GM12892 (cell line): ENCODE measurements at regions not wholly inside any gene's neighbourhood (a gene's known extent, or its start where the extent isn't known, plus 50 kb on each side); places are given as distances from the start of the nearest gene placed in this dataset.

Experiments used
- DNase-seq: peaks from one replicate; pipeline ENCODE4 v3.0.0; 2011; ENCODE audit not compliant: insufficient read length
- FAIRE-seq: peaks from 2 replicates; lab custom pipeline; 2011; peaks lifted over from hg19 to GRCh38; lab: Jason Lieb, UNC
- POLR2A ChIP-seq: IDR thresholded peaks from 2 replicates; pipeline ENCODE4 v1.6.1; 2011; ENCODE audit warnings: low read depth, low read length, control low read depth
- POLR2AphosphoS5 ChIP-seq: IDR thresholded peaks from 2 replicates; pipeline ENCODE4 v1.6.1; 2011; ENCODE audit warnings: low read depth, low read length, control low read depth
- TAF1 ChIP-seq: IDR thresholded peaks from 2 replicates; pipeline ENCODE4 v1.6.1; 2011; ENCODE audit warnings: low read depth, mild to moderate bottlenecking, control low read depth, low read length, borderline replicate concordance

DNA sequence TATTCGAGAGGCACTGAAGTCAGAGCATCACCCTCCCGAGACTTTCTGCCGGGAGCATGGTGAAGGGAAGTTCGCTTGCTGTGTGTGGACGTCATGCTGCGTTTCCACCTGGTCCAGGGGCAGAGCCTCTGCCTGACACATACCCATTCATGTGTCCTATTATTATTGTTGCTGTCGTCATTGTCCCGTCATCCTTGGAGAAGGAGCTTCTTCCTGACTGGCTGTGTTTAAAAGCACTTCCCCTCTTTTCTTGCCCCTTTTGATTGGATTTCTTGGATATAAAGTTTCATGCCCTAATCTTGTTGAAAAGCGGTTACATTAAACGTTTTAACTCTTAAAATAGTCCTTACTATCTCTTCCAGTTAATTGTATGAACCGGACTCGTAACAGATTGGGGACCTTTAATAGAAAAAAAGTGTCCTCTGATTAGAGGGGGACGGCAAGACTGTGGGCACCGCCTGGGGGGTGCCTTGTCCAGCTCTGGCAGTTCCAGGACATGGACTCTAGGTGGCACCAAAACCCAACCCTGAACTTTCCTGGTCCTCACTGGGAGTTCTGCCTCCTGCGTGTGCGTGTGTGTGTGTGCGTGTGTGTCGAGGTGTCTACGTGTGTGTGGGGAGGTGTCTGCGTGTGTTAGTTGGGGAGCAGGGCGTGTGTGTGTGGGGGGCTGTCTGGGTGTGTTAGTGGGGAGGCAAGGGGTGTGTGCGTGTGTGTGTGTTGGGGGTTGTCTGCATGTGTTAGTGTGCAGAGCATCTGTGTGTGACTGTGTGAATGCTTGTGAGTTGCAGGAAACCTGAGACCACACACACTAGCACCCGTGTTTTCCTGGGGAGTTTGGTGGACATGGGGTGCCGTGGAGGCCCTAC lies 133.3 kb upstream of the CIBAR2 start:
- no peak for TF ChIP-seq POLR2AphosphoS5
- TF ChIP-seq POLR2A = no peak
- TF ChIP-seq TAF1 = no peak
- FAIRE-seq (peak; percentile 89), DNase-seq (no peak)

DNA sequence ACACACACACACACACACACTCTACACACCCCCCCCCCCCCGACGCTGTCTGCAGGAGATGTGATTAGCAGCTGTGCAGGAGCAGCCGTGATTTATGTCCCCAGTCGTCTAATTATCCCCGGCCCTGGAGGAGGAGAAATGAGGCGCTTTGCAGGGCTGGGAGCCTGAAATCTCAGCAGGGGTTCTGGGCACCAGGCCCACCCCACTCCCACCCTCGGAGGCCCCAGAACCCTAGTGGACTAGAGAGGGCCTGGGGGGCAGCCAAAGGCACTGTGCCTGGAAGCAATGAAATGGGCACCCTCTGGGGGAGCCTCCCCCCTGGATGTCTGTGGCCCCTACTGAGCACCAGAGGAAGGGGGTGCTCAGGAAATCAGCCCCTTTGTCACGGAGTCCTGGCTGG lies 134.2 kb upstream of the CIBAR2 start:
- TF ChIP-seq POLR2AphosphoS5 (no peak), TAF1 (no peak), POLR2A (no peak)
- FAIRE-seq (no peak), DNase-seq (no peak)

DNA sequence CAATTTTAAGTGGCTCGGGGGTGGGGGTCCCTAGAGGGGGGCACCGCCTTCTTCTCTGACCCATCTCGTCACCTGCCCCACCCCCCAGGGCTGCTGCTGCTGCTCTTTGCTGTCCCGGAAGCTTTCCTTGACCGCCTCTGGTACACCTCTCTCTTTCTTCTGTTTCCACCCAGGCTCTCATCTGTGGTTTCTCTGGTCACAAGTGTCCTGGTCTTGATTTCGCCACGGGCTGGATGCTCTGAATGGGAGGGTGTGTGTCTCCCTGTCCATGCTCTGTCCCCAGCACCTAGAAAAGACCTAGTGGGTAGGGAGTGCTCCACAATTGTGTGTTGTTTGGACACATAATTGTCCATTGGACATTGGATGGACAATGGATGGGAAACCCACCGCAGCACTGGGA lies 134.7 kb upstream of the CIBAR2 start:
- FAIRE-seq (no peak), DNase-seq (no peak)
- no peak for TF ChIP-seq POLR2AphosphoS5
- no peak for TF ChIP-seq POLR2A
- no peak for TF ChIP-seq TAF1

DNA sequence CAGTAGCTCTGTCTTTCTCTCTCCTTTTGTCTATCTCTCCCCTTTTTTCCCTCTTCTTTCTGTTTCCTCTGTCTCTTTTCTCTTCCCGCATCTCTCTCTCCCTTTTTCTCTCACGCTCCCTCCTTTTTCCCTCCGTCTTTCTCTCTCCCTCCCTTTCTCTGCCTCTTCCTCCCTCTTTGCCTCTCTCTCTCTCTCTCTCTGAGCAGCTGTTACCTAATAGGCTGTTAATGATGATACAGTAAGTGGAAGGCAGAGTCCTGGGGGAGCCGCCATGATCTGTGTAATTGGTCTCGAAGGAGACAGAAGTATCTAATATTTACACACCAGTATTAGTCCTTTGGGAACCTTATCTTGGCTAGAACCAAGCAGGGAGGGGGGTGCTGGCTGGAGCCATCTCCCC lies 136.1 kb upstream of the CIBAR2 start:
- no peak for DNase-seq
- no peak for TF ChIP-seq TAF1
- FAIRE-seq = no peak

DNA sequence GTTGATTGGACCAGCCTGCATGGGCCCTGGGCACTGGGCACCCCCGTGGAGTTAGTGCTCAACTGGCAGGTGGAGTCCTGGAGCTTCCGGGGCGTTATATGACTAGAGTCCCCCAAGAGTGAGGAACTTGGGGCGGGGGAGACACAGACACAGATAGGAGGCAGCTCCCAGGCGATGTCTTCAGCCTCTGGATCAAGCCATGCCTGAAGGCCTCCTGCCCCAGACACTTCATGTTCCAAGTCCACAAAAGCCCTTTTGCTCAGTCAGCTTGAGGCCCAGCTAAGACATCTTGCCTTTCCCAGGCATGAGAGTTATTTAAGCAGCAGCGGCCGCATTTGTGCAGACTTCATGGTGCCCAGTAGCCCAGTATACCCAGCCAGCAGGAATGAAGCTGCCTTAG lies 136.6 kb upstream of the CIBAR2 start:
- no peak for TF ChIP-seq POLR2A
- TF ChIP-seq TAF1 = no peak
- TF ChIP-seq POLR2AphosphoS5 = no peak

DNA sequence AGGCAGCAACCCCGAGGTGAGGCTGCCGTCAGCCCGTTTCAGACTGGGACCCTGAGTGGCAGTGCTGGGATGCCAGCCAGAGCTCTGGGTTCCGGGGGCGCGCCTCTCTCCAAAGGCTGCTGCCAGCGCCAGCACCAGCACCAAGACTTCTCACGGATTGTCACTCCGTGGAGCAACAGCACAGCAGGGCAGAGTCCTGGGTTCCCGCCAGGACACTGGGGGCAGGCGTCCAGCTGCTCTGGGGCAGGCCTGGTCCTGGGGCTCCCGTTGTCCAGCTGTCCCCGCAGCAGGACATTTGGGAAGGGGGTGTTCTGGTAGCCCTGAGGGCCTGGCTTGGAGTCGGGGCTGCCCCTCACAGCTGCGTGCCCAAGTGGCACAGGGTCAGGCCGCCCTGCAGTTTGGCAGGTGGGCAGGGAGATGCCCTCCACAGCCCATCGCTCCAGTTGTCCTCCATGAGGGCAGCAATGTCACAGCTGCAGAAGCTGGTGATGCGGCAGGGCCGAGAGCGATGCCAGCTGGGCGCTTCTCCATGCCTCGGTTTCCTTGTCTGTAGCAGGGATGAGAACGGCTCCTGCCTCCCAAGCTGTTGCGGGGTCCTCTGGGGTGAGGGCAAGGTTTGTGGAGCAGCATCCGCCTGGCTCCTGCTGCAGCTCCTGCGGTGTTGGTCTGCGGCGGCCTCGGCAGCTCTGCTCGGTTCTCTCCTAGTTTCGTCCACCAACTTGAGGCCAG lies 137.3 kb upstream of the CIBAR2 start:
- FAIRE-seq = no peak
- DNase-seq = no peak
- TF ChIP-seq POLR2A = no peak
- TF ChIP-seq POLR2AphosphoS5 = no peak
- TF ChIP-seq TAF1 = no peak

More for the DNA sequence above, 136.6 kb upstream of the CIBAR2 start:
- DNase-seq (no peak), FAIRE-seq (no peak)

DNA sequence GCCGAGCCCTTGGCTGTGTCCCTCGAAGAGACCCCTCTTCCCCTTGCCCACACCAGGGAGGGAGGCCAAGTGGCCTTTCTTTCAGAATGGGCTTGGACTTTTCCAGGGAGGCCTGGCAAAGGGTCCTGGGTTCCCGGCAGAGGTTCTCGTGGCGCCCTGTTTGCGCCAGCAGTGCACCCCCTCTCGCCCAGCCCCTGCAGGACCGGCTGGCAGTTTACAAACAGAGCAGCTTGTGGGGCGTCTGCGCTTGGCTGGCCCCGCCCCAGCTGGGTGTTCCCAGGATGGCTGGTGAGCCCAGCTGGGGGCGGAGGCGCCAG lies 137.8 kb upstream of the CIBAR2 start:
- no peak for FAIRE-seq
- DNase-seq = no peak
- TF ChIP-seq TAF1 (no peak), POLR2AphosphoS5 (no peak), POLR2A (no peak)

DNA sequence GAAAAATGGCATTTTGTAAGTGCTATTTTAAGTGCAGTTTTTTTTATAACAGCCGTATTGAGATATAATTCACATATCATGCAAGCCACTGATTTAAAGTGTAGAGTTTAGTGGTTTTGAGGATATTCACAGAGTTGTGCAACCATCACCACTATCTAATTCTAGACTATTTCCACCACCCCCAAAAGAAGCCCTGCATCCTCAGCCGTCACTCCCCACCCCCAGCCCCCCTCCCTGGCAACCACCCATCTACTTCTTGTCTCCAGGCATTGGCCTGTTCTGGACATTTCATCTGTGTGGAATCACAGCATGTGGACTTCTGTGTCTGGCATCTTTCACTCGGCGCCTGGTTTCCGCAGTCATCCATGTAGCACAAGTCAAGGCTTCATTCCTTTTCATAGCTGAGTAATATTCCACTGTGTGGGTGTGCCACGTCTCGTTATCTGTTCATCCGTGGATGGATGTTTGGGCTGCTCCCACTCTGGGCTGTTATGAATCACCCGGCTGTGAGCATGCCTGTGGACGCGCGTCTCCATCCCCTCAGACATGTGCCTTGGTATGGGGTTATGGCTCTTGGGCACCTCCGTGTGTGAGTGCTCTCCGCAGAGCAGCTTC lies 138.4 kb upstream of the CIBAR2 start:
- no peak for TF ChIP-seq POLR2AphosphoS5
- TF ChIP-seq POLR2A = no peak
- TF ChIP-seq TAF1 = no peak
- FAIRE-seq (no peak), DNase-seq (no peak)

DNA sequence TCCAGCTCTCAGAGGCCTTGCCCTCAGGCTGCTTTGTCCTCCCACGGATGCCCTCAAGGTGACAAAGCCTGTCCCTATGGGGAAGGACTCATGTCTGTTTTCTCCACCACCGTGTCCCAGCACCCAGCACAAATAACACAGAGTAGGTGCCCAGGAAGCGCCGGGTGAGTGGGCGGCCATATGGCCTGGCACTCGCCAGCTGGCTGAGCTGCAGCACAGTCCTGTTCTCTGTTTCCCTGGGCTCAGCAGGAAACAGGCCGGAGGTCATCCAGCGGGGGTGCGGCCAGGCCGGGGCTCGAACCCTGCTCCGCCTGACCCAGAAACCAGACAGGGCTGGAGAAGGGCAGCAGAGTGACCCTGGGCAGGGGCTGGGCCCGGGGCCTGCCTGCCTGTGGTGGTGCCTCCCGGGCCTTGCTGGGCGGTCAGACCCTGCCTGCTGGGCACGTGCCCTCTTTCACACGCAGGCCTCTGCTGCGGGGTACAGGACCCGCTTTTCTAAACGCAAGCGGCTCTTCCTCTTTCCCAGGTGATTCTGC lies 139.0 kb upstream of the CIBAR2 start:
- no peak for FAIRE-seq
- no peak for TF ChIP-seq TAF1
- no peak for TF ChIP-seq POLR2AphosphoS5
- no peak for TF ChIP-seq POLR2A
- DNase-seq = no peak

DNA sequence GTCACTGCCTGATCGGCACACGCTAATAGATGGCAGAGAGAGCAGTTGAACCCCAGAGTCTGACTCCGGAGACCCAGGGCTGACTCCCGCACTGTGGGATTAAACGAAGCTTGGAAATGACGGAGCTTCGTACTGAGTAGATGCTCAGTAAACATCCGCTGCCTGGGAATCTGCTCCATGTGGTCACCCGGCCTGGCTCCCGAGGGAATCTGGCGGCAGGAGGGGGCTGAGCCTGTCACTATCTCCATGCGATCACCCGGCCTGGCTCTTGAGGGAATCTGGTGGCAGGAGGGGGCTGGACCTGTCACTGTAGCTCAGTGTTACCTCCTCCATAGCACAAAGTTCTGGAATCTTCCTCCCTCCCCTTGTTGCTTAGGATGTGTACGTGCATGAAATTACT lies 139.7 kb upstream of the CIBAR2 start:
- DNase-seq = no peak
- no peak for FAIRE-seq
- TF ChIP-seq POLR2A (no peak), TAF1 (no peak), POLR2AphosphoS5 (no peak)

DNA sequence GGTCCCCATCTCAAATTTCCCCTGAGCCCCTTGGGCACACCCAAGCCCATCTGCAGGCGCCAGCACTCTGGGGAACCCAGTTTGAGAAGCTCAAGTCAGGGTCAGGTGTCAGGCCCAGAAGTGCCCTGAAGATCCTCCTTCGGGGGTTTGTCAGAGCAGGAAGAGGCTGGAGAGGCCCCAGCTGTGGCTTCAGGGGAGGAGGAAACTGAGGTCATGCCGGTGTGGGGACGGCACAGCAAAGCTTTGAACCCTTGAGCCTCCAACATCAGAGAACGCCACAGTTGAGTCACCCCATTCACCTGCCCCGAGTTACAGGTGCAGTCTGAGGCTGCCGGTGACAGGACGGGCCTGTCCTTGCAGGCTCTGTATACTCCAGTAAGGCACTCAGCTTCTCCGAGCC lies 140.2 kb upstream of the CIBAR2 start:
- TF ChIP-seq POLR2A (no peak), TAF1 (no peak), POLR2AphosphoS5 (no peak)
- DNase-seq = no peak
- FAIRE-seq = no peak
